ENCODE measurements at regions not wholly inside any gene's neighbourhood (a gene's known extent, or its start where the extent isn't known, plus 50 kb on each side); places are given as distances from the start of the nearest gene placed in this dataset.

DNA sequence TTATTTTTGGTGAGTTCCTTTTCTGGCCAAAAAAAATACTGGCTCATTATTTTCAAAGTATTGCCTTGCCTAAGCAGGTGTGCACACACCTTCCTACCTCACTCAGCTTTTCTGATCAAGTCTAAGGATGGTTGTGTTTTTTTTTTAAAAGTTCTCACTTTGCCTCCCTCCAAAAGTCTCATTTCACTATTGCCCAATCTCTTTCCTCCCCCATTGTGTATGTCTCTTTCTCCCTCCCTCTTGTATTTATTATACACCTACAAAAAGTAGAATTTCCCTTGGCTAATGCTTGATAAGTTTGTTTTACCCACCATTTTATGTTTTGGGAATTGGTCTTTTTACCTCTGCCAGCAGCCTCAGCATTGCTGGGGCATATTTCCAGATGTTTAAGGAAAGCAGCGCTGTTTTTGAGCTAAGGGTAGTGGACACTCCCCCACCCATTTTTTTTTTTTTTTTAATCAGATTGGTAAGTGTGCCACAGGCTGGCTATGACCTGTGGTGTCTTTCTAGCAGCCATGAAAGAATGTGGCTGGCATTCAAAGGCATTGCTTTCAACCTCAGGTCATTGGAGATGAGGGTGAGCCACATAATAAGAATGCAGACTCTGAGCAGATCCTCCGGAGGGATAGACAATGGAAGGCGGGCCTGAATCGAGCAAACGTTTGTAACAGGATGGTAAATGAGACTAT, 668.6 kb downstream of the UTRN start (continued):
- TF ChIP-seq, protein P1, sequence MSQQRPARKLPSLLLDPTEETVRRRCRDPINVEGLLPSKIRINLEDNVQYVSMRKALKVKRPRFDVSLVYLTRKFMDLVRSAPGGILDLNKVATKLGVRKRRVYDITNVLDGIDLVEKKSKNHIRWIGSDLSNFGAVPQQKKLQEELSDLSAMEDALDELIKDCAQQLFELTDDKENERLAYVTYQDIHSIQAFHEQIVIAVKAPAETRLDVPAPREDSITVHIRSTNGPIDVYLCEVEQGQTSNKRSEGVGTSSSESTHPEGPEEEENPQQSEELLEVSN (IDR thresholded peaks at IDR 0.05), result no peak
- no peak for TF ChIP-seq CHD2 (IDR thresholded peaks at IDR 0.05; ENCODE audit: low read length)
- TF ChIP-seq, protein P2, sequence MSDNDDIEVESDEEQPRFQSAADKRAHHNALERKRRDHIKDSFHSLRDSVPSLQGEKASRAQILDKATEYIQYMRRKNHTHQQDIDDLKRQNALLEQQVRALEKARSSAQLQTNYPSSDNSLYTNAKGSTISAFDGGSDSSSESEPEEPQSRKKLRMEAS (IDR thresholded peaks at IDR 0.05), result no peak
- no peak for TF ChIP-seq SUZ12 (IDR thresholded peaks at IDR 0.05; ENCODE audit: low read length)

Data from H1 (cell line).